OCI-LY7 (cell line): ENCODE measurements at regions not wholly inside any gene's neighbourhood (a gene's known extent, or its start where the extent isn't known, plus 50 kb on each side); places are given as distances from the start of the nearest gene placed in this dataset.

Experiments
- EZH2phosphoT487 ChIP-seq: fragments of 200-600 bp; sonication (generic); IDR thresholded peaks from 2 replicates; pipeline ENCODE4 v1.6.1; 2018; ENCODE audit warnings: low read depth, borderline replicate concordance, mild to moderate bottlenecking, mixed run types, antibody characterized with exemption, low read length, moderate library complexity, mixed read lengths
- TF ChIP-seq, protein P1 (sequence below): fragments of 200-600 bp; sonication (generic); conservative IDR thresholded peaks from 2 replicates; pipeline ENCODE4 v1.5.1; 2014; ENCODE audit warnings: mild to moderate bottlenecking, antibody characterized with exemption, low read length, moderate library complexity, mixed read lengths

DNA sequence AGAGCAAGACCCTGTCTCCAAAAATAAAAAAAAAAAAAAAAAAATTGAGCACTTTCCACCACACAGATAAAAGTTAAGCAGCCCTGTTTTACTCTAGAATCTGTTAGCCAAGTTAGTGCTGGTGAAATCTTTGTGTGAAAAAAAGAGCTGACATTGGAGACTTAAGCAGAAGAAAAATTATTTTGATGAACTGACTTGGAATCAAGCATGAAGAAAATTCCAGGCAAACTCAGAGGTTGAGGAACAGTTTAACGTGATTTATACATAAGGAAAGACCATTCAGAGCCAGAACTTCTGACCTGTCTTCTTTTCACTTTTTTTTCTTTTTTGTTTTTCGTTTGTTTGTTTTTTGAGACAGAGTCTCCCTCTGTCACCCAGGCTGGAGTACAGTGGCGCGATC lies 79.6 kb upstream of the RBPJ start:
- TF ChIP-seq, protein P1, sequence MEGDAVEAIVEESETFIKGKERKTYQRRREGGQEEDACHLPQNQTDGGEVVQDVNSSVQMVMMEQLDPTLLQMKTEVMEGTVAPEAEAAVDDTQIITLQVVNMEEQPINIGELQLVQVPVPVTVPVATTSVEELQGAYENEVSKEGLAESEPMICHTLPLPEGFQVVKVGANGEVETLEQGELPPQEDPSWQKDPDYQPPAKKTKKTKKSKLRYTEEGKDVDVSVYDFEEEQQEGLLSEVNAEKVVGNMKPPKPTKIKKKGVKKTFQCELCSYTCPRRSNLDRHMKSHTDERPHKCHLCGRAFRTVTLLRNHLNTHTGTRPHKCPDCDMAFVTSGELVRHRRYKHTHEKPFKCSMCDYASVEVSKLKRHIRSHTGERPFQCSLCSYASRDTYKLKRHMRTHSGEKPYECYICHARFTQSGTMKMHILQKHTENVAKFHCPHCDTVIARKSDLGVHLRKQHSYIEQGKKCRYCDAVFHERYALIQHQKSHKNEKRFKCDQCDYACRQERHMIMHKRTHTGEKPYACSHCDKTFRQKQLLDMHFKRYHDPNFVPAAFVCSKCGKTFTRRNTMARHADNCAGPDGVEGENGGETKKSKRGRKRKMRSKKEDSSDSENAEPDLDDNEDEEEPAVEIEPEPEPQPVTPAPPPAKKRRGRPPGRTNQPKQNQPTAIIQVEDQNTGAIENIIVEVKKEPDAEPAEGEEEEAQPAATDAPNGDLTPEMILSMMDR, result no peak
- TF ChIP-seq EZH2phosphoT487, result no peak
